Aorta (tissue), 5 donors: ENCODE measurements at regions not wholly inside any gene's neighbourhood (a gene's known extent, or its start where the extent isn't known, plus 50 kb on each side); places are given as distances from the start of the nearest gene placed in this dataset.

ENCODE experiments used
- ATAC-seq: fragments of 200-7000 bp; cut with Tn5 transposase; one replicate; pipeline ENCODE4 v1.9.1; 2022; ENCODE audit warnings: moderate library complexity; ENCODE audit not compliant: low FRiP score
- DNase-seq, 2 donors: peaks; one replicate each; pipeline ENCODE4 v3.0.0-alpha.2; 2020
- H3K27ac ChIP-seq, 2 donors: one replicate each; pipeline ENCODE4 v1.5.1; 2013; ENCODE audit warnings: low read length in 2 of 2, mild to moderate bottlenecking in 2 of 2, moderate library complexity in 2 of 2, control low read depth in 1 of 2, inconsistent platforms in 1 of 2, low read depth in 1 of 2
- H3K27me3 ChIP-seq, 2 donors: one replicate each; pipeline ENCODE4 v1.6.1; 2013; ENCODE audit warnings: control low read depth in 1 of 2, low read length in 1 of 2, mild to moderate bottlenecking in 1 of 2, moderate library complexity in 1 of 2; ENCODE audit not compliant: insufficient read depth in 2 of 2, control insufficient read depth in 1 of 2
- H3K36me3 ChIP-seq, 2 donors: one replicate each; pipeline ENCODE4 v1.6.1; 2013; ENCODE audit warnings: control low read depth in 1 of 2, low read length in 1 of 2, mild to moderate bottlenecking in 1 of 2; ENCODE audit not compliant: insufficient read depth in 2 of 2, control insufficient read depth in 1 of 2
- H3K4me1 ChIP-seq, 2 donors: one replicate each; pipeline ENCODE4 v1.6.1; 2013; ENCODE audit warnings: low read length in 2 of 2, control low read depth in 1 of 2, mild to moderate bottlenecking in 1 of 2, moderate library complexity in 1 of 2; ENCODE audit not compliant: insufficient read depth in 2 of 2, control insufficient read depth in 1 of 2
- H3K4me3 ChIP-seq, 2 donors: one replicate each; pipeline ENCODE4 v1.5.1; 2013; ENCODE audit warnings: low read length in 2 of 2, control low read depth in 1 of 2, mild to moderate bottlenecking in 1 of 2
- H3K9me3 ChIP-seq: one replicate; pipeline ENCODE4 v1.6.1; 2013; ENCODE audit warnings: mild to moderate bottlenecking, low read length; ENCODE audit not compliant: control insufficient read depth
- whole genome bisulfite sequencing, 2 donors: extraction: QIAGEN DNeasy Blood & Tissue Kit; methylation state at CpG; one replicate each; pipeline ENCODE4 v1.1.7; 2013; 5-methylcytosine and 5-hydroxymethylcytosine counted together
- intact Hi-C, 2 donors: fragments of 100-400 bp; cut with DNase I; formaldehyde crosslinking; loops; one replicate each; pipeline versions ENCODE4 v1.14.2 to v1.15.0; 2022
- donor health status: healthy with polysubstance abuse.
- donor health status: Bipolar disorder and iron deficiency.
- donor health status: DM: no; HTN: no; CAD: no.
- donor health status: DM: no; HTN: no; CAD: no.
- donor health status: DM: yes; HTN: yes; CAD: no.

DNA sequence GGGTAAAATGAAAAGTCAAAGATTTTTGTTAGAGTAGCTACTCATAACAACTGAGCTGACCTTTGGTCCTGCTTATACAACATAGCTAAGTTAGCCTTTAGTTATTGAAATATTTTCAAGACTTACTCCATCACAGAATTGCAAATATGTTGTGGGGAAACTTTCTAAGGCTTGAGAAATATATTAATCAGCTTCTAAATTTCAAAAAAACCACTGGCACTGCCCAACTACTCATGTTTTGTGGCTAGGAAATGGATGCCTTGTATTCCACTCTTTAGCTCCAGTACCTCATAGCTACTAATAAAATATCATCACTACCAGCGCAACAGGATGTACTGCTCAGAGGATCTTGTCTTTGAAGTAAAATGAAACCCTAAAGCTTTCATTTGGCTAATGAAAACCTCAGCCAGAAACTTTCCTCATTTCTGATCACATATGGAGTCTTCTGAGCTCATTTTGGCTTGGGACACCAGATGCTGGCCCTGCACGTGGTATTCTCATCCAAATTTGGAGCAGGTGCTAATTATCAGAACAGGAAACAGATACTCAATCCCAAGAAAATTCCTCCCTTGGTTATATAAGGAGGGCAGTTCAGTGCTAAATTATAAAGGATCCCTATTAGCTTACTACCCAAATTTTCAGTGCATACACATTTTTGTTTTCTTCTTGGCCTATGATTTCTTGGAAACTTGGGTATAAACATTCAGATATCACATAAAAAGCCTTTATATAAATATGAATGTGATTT lies 690.7 kb downstream of the ADGRL2 start:
- no peak for DNase-seq

DNA sequence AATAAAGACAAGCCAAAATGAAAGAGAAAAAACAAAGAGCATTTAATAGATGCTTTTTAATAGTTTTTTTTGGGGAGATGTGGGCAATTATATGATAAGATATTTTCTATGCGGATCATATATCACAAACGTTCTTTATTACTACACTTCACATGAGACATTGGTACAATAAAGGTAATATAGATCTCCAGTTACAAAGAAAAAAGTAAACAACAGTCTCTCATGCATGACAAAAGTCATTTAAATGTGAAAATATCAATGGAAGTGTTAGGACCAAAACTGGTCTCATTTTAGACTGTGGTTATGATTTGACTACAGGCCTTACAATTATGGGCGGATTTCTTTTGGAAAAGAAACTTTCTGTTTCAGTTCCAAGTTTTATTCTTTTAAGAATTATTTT lies 687.0 kb downstream of the ADGRL2 start:
- no peaks in the 10 kb centered on the region for H3K9me3 ChIP-seq
- H3K4me1 ChIP-seq = peaks cover 0 to 2% of the 10 kb centered on the region in 2 donors
- no peak overlapping the region for H3K27ac ChIP-seq
- intact Hi-C loops = no loop called here
- no peak for DNase-seq
- no peaks in the 10 kb centered on the region for H3K27me3 ChIP-seq
- H3K4me3 ChIP-seq = no peak overlapping the region
- no peak for ATAC-seq
- WGBS, 2 donors = 57 to 70% methylated on average over 3 of the region's 3 CpGs
- no peaks in the 10 kb centered on the region for H3K36me3 ChIP-seq

More for the DNA sequence above, 690.7 kb downstream of the ADGRL2 start:
- no peaks in the 10 kb centered on the region for H3K27me3 ChIP-seq
- intact Hi-C loops = no loop called here
- H3K4me1 ChIP-seq = peaks cover 0 to 2% of the 10 kb centered on the region in 2 donors
- no peak for ATAC-seq
- peaks cover 1% of the 10 kb centered on the region for H3K9me3 ChIP-seq
- no peak overlapping the region for H3K27ac ChIP-seq
- WGBS, 2 donors = 56 to 60% methylated on average over 2 of the region's 2 CpGs
- H3K4me3 ChIP-seq = no peak overlapping the region
- H3K36me3 ChIP-seq = no peaks in the 10 kb centered on the region

DNA sequence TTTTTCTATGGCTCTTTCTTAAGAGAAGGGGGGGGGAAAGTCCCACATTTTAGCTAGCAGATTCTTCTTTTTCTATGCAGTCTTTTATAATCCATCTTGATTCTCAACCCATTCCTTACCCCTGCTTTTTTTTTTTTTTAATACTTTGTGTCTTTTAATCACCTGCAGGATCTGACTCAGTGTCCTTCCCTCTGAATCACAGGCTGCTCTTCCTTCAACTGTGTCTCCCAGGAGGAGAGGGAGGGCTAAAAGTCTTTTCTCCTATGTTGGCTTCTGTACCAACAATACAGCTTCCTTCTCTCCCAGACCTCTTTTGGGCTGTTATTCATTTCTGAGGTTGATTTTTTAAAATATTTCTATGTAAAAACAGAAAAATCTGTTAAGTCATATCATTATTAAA lies 686.2 kb downstream of the ADGRL2 start:
- H3K27me3 ChIP-seq = no peaks in the 10 kb centered on the region
- ATAC-seq (no peak), DNase-seq (no peak)
- intact Hi-C loops = no loop called here
- H3K9me3 ChIP-seq = no peaks in the 10 kb centered on the region
- H3K4me3 ChIP-seq = no peak overlapping the region
- H3K27ac ChIP-seq = no peak overlapping the region
- no peaks in the 10 kb centered on the region for H3K36me3 ChIP-seq
- no peaks in the 10 kb centered on the region for H3K4me1 ChIP-seq

DNA sequence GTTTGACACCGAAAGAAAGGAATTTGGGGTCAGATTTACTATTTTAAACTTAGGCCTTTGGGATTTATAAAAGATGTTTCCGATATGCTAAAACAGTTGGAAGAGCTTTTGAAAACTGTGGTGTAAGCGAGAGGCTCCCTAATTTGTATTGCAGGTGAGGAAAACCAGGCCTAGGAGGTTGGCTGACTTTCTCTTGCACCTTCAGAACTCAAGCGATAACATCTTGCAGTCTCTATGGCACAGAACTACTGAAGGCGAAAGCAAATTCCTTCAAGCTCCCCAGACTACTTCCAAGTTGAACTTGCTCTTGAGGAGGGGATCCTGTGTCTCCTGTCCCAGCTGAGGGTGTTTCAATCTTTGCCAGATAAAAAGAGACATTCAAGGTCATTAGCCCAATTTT lies 685.7 kb downstream of the ADGRL2 start:
- no peak overlapping the region for H3K4me3 ChIP-seq
- no peak overlapping the region for H3K27ac ChIP-seq
- intact Hi-C loops = no loop called here
- WGBS, 2 donors = 82 to 83% methylated on average over 5 of the region's 5 CpGs
- no peaks in the 10 kb centered on the region for H3K9me3 ChIP-seq
- no peaks in the 10 kb centered on the region for H3K27me3 ChIP-seq
- H3K36me3 ChIP-seq = no peaks in the 10 kb centered on the region
- ATAC-seq = no peak
- no peak for DNase-seq
- no peaks in the 10 kb centered on the region for H3K4me1 ChIP-seq

DNA sequence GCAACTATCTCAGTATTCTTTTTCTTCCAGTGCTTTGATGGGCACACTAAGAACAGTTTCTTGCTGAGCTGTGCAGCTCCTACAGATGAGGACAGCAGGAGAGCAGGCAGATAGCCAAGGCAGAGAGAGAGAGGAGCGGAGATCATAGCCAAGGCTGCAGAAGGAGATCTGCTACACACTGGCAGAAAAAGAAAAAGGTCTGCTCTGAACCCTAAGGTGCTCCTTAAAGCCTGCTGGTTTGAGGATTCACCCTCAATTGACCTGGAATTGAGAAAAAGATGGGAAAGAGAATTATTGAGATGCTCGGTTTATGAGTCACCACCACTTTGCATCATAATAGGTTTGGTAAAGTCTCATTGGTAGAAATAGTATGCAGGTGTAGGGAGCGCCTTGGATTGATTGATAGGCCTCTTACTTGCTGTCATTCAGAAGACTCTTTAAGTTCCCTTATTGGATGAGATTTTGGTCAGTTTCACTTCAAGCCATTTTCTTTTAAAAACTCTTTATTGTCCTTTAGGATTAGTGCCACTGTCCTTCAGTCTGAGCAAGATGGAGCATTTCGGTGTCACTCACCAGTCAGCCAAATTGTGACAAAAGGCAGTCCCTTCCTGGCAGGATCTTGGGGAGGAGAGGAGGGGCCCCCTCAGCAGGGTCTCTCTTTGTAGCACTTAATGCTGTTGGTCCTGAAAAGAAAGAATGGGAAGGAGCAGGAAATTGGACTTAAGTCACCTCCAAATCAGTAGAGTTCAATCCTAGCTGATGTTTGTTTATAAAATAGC lies 685.0 kb downstream of the ADGRL2 start:
- whole genome bisulfite sequencing, 2 donors = 72 to 75% methylated on average over 4 of the region's 4 CpGs
- H3K27ac ChIP-seq = no peak overlapping the region
- H3K36me3 ChIP-seq = no peaks in the 10 kb centered on the region
- ATAC-seq (peak; percentile 42), DNase-seq (peak in 1 of 2 donors; percentile 68)
- no peaks in the 10 kb centered on the region for H3K27me3 ChIP-seq
- no peaks in the 10 kb centered on the region for H3K4me1 ChIP-seq
- intact Hi-C loops = no loop called here
- no peaks in the 10 kb centered on the region for H3K9me3 ChIP-seq
- no peak overlapping the region for H3K4me3 ChIP-seq

DNA sequence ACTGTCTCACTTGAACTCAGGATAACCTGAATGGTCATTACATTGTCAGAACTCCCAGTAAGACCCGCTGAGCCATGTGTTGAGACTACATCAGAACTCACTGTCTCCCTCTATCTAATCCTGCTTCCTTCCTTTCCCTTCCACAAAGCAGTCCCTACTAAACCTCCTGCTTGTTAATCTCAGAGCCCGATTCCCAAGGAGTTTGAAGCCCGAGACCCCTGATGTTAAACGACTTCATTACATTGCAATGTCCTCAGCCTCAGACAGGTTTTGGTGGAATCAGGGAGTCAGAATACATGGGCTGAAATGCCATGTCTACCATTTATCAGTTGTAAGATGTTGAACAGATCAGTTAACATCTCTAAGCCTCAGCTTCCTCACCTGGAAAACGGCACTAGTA lies 682.4 kb downstream of the ADGRL2 start:
- H3K4me3 ChIP-seq = no peak overlapping the region
- 91 to 92% methylated on average over 5 of the region's 5 CpGs for WGBS, 2 donors
- no peak for ATAC-seq
- no peaks in the 10 kb centered on the region for H3K9me3 ChIP-seq
- no peaks in the 10 kb centered on the region for H3K4me1 ChIP-seq
- H3K36me3 ChIP-seq = no peaks in the 10 kb centered on the region
- no peak for DNase-seq
- no peaks in the 10 kb centered on the region for H3K27me3 ChIP-seq
- no peak overlapping the region for H3K27ac ChIP-seq
- intact Hi-C loops = no loop called here

DNA sequence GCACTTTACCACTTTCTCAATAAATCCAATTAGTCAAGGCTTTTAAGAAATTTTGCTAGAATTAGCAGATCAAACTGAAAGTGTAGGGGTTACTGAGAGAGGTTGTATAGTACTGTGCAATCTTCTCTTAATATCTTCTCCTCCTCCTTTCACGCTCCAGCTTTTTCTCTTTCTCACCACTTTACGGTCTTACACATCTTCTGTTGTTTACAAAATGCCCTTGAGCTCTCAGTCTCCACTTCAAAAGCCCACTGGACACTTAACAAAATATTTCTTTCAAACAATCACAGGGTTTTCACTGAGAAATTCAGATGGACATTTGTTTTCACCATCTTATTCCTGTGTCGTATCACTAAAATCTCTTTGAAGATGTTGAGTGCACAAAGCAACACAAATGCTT lies 678.2 kb downstream of the ADGRL2 start:
- Histone ChIP-seq H3K4me1 (no peaks in the 10 kb centered on the region), H3K9me3 (no peaks in the 10 kb centered on the region), H3K27ac (no peak overlapping the region), H3K36me3 (no peaks in the 10 kb centered on the region), H3K4me3 (no peak overlapping the region), H3K27me3 (no peaks in the 10 kb centered on the region)
- DNase-seq (no peak), ATAC-seq (no peak)
- intact Hi-C loops = no loop called here
- WGBS, 2 donors = 97 to 98% methylated on average over 3 of the region's 3 CpGs

DNA sequence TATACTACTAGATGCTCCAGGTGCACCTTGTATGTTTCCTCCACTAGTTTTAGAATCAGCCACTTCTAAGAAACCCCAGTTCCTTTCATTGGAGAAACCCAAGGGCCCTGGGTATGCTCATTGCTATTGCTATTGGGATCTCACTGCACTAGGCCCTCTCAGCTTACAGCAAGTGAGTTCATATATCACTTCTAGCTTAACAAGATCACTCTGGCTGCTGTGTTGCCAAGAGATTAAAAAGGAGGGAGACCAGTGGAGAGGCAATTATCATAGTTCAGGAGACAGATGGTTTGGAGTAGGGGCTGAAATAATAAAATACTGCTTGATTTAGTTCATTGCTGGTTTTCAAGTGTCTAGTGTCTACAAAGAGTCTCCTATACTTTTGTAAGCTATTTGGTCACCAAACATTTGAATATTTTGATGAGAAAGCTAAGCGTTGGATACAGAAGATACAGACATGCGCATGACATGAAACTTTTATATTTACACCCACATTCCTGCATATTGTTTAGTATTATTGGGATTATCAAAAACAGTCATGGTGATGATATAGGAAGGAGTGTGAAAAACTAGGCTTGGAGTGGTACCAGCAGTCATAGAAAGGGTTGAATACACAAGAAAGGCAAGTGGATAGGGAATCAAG lies 671.9 kb downstream of the ADGRL2 start:
- H3K27me3 ChIP-seq = no peaks in the 10 kb centered on the region
- H3K4me1 ChIP-seq = no peaks in the 10 kb centered on the region
- no peak for ATAC-seq
- H3K27ac ChIP-seq = no peak overlapping the region
- 94 to 97% methylated on average over 2 of the region's 2 CpGs for WGBS, 2 donors
- no peaks in the 10 kb centered on the region for H3K9me3 ChIP-seq
- H3K36me3 ChIP-seq = no peaks in the 10 kb centered on the region
- no peak overlapping the region for H3K4me3 ChIP-seq
- DNase-seq = no peak
- intact Hi-C loops = no loop called here
